Pons (tissue), 1 donor: ENCODE measurements at regions not wholly inside any gene's neighbourhood (a gene's known extent, or its start where the extent isn't known, plus 50 kb on each side); places are given as distances from the start of the nearest gene placed in this dataset.

Experiments
- DNase-seq: peaks from one replicate; pipeline ENCODE4 v3.0.0-alpha.2; 2016; ENCODE audit warnings: low spot score

DNA sequence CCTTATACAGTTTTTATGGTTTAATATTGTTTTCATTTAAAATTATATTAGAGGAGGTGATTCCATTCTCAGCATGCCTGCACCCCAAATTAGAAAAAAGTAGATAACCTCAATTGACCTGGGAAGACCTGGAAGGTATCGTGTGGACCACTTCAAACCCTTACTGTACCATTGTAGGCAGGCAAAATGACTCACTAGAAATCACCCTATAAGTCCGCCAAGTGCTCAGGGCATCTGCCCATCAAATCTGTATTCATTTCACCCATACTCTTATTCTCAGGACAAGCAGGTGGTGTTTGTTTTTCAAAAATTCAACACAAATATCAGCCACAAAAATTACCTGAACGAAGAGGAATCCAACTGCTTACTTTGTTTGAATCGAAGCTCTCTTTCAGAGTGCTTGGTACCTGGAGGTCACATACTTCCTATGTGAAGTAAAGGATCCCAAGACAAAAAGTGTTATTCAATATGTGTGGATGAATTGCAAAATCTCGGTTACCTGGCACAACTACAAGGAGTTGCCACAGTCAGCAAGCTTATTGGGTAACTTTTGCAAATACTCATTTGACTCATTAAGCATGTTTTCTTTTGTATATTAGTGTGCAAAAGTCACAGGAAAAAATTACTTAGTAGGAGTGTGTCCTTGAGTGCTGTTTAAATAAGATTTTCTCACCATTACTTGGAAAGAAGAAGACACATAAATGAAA lies 216.2 kb downstream of the ENC1 start:
- DNase-seq = no peak

DNA sequence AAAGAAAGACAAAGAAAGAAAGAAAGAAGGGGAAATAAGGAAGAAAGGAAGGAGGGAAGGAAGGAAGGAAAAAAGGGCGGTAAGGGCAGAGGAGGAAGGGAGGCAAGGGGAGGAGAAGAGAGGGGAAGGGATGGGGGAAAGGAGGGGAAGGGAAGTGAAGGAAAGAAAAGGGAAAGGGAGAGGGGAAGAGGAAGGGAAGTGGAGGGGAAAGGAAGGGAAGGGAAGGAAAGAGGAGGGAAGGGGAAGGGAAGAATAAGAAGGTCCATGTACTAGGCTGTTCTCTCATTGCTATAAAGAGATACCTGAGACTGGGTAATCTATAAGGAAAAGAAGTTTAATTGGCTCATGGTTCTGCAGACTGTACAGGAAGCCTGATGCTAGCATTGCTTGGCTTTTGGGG lies 217.1 kb downstream of the ENC1 start:
- DNase-seq = no peak

DNA sequence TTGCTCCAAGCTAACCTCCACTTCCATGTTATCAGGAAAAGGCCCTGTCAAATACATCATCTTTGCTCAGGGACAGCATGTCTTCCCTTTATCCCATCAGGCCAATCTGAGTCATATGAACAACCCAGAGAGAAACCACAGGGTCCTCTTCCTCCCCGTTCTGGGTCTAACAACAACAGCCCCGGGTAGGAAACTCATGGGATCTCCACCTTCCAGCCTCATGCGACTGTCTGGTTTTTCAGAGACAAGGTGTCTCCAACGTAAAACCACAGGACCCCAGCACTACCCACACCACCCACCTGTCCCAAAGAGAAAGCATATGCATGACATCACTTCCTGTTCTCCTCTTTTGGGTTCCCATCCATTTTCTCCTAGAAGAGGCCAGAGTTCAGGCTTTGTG lies 217.9 kb downstream of the ENC1 start:
- DNase-seq = no peak

DNA sequence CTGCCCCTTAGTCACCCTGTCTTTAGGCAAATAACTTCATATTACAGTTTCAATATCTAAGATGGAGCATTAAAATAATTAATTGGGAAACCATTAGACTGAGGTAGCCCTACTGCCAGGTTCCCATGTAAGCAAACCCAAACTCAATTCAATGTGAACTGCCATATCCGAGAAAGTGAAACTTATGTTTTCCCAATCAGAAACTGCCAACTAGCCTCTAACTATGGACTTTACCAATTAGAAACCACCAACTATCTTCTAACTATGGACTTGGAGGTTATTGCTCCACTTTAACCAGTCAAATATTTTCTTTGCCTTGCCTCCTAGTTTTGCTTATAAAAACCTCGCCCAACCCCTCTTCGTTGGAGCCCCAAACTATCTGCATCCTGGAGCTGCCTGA lies 218.5 kb downstream of the ENC1 start:
- DNase-seq = no peak

DNA sequence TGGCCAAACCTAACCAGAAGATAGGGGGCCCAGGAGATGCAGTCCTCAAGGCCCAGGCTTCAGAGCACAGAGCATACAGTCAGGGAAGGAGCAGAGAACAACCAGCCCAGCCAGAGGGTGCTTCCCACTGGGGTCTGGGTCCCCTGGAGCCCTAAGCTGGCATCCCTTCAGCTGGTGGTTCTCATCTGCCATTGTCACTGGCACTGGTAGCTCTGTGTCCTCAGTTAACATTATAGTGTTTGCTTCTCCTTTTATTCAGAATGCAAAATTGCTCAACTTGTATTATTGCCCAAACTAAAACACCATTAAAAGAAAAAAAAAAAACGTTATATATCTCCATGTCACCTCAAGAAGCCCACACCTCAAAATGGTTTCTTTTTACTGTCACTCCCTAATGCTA lies 219.2 kb downstream of the ENC1 start:
- no peak for DNase-seq

- no peak for DNase-seq
Measured at GRCh38 chr5:74420947-74421346, 219.6 kb downstream of the ENC1 start.

- DNase-seq = no peak
Measured at GRCh38 chr5:74420220-74420619, 220.3 kb downstream of the ENC1 start.

GRCh38 chr5:74419468-74419867 lies 221.1 kb downstream of the ENC1 start:
- DNase-seq = no peak

DNA sequence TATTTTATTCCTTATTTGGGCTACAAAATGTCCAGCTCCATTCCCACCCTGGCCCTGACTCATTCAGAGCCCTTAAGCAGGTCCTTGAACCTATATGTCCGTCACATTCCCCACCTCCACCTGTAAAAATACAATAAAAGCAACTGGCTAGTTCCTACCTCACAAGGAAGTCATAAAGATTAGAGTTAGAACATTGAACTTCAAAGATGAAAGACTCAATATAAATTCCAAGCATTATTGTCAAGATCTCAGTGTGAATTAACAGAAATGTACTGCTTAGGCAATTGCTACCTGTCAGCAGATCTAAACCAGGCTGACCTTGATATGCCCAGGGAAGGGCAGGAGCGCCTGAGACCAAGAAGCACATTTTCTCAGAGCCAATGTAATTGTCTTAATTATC lies 221.8 kb downstream of the ENC1 start:
- DNase-seq = no peak

GRCh38 chr5:74418261-74418660 lies 222.3 kb downstream of the ENC1 start:
- DNase-seq = no peak

- DNase-seq = no peak
Measured at GRCh38 chr5:74415695-74416102, 224.8 kb downstream of the ENC1 start.

- no peak for DNase-seq
Measured at GRCh38 chr5:74414228-74414627, 226.3 kb downstream of the ENC1 start.

DNA sequence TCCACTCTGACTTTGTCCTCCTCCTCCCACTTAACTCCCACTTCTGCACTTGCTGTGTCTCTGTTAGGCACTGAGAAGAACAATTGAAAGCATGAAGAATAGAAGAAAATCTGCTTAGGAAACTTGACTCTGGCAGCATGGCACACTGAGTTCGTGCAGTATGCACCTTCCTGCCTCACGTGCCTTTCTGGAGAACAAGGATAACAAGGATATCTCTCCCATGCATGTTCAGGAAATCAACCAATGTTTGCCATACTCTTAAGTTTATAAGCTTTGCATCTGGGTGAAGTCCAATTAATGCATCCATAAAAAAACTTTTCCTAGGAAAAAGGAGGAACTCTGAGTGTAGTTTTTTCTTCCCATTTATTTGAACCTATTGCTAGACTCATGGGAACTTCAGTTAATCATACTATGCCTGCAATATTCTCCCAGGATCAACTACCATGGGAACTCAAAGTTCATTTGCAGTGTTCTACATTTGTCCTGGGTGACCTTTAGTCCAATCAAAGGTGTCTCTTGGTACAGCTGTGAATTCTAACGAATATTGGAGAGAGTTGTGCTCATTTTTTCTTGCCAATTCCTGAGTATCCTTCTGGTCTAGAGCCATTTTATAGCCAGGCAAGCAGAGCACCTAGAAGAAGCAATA lies 227.0 kb downstream of the ENC1 start:
- DNase-seq = no peak

DNA sequence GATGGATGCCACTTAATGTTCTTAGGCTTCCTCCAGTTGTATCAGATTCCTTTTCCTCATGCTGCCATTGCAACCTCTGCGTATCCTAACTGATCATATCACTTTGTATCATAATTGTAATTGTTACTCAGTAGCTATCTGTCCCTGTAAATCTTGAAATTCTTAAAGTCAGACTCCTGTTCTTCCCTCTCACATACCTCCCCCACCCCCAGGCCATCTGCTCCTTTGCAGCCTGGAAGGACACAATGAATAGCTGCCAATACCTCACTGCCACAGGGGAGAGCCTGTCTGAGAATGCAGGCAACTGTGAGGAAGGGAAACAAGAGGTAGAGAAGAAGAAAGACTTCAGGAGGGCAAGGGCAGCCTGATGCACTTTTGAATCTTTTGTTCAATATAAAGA lies 228.5 kb downstream of the ENC1 start:
- no peak for DNase-seq

DNA sequence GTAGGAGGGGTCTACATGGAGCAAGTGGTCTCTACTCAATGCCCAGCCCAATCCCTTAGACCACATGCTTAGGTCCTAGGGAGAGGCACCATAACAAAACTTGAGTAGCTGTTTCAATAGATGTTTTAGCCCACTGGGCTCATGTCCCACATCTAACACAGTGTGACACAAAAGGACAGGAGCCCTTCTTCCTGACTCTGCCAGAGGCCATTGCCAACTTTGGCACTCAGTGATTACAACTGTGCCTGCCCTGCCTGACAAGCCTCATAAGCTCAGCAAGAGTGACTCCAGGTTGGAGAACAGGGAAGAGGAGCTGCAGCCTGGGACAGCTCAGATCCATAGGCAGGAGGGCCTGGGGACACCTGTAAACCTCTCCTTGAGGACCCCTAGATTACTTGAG lies 230.8 kb downstream of the ENC1 start:
- no peak for DNase-seq

GRCh38 chr5:74409166-74409706 lies 231.3 kb downstream of the ENC1 start:
- DNase-seq = no peak

DNA sequence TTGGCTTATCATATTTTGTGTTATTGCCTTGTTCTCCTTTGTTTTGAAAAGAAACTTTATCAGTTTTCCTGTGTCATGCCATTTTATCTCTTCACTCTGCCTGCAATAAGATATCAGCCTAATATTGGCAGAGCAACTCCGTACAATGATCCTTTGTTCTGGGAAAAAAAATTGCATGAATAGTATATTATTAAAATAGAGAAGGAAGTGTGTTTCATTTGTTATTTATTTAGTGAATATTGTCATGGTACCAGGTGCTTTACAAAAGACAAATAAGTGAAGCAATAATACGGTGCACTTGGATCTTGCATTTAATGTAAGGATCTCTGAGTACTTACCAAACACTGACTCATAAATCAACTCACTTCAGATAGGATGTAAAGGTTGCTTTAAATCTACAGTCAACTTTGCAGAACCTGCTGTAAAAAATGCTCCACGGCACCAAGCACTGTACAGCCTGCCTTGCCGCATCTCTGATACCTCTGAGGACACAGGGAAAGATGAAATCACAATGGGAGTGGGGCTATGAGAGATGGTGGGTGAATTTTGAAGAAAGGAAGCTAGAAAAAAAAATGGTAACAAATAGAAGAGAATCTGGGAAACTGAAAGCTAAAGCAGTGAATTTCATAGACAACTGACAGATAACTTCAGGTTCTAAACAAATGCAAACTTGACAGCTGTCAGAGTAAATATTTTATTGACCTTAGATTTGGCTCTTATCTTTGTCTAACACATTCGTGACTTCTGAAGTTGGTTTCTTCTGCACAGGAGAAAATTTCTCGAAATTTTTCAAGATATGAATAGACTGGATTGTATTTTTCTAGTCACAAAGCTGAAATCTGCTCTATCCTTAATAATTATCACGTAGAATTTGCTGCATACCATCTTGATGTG lies 232.1 kb downstream of the ENC1 start:
- DNase-seq = no peak

GRCh38 chr5:74407701-74408100 lies 232.8 kb downstream of the ENC1 start:
- no peak for DNase-seq

GRCh38 chr5:74406844-74407243 lies 233.7 kb downstream of the ENC1 start:
- DNase-seq = no peak

GRCh38 chr5:74405593-74405992 lies 234.9 kb downstream of the ENC1 start:
- DNase-seq = no peak

- no peak for DNase-seq
Measured at GRCh38 chr5:74404574-74405508, 235.7 kb downstream of the ENC1 start.

- no peak for DNase-seq
Measured at GRCh38 chr5:74403771-74404170, 236.8 kb downstream of the ENC1 start.
